C4-2B (cell line): ENCODE measurements at regions not wholly inside any gene's neighbourhood (a gene's known extent, or its start where the extent isn't known, plus 50 kb on each side); places are given as distances from the start of the nearest gene placed in this dataset.

ENCODE experiments used
- CTCF ChIP-seq: fragments of 450-650 bp; conservative IDR thresholded peaks from 2 replicates; pipeline ENCODE4 v1.5.1; 2017; ENCODE audit warnings: mild to moderate bottlenecking
- ZFX ChIP-seq: fragments of 450-650 bp; IDR thresholded peaks from 2 replicates; pipeline ENCODE4 v1.6.1; 2017

GRCh38 chr5:142382186-142382585 is 57.4 kb upstream of the SPRY4 start:
- TF ChIP-seq ZFX (no peak), CTCF (no peak)
